Coronary artery (tissue), 2 donors: ENCODE measurements at regions not wholly inside any gene's neighbourhood (a gene's known extent, or its start where the extent isn't known, plus 50 kb on each side); places are given as distances from the start of the nearest gene placed in this dataset.

ENCODE experiments used
- DNase-seq: peaks from one replicate; pipeline ENCODE4 v3.0.0-alpha.2; 2017; ENCODE audit warnings: low spot score
- H3K27ac ChIP-seq, 2 donors: fragments of 200-600 bp; sonication (generic); one replicate each; pipeline ENCODE4 v1.5.1; 2016 to 2019
- H3K4me3 ChIP-seq: fragments of 200-600 bp; sonication (generic); 2 replicates; pipeline ENCODE4 v1.5.1; 2016; ENCODE audit warnings: mild to moderate bottlenecking, moderate library complexity
- CTCF ChIP-seq: fragments of 200-600 bp; sonication (generic); IDR thresholded peaks from one replicate; pipeline ENCODE4 v1.5.1; 2019; ENCODE audit warnings: antibody characterized with exemption

GRCh38 chr21:19969156-19969555, 1029.1 kb upstream of the NCAM2 start:
- DNase-seq: no peak
- no peak for TF ChIP-seq CTCF
- Histone ChIP-seq H3K27ac (no peak overlapping the region), H3K4me3 (no peak overlapping the region)

- no peak overlapping the region for H3K4me3 ChIP-seq
- DNase-seq: no peak
- H3K27ac ChIP-seq: no peak overlapping the region
- TF ChIP-seq CTCF: no peak
These were observed 1016.3 kb upstream of the NCAM2 start for GRCh38 chr21:19981938-19982337.

- DNase-seq: no peak
- no peak overlapping the region for H3K4me3 ChIP-seq
- no peak overlapping the region for H3K27ac ChIP-seq
- TF ChIP-seq CTCF: no peak
These were observed 1011.8 kb upstream of the NCAM2 start for GRCh38 chr21:19986396-19986795.

- Histone ChIP-seq H3K27ac (no peak overlapping the region), H3K4me3 (no peak overlapping the region)
- DNase-seq: no peak
- TF ChIP-seq CTCF: no peak
These were observed 1010.5 kb upstream of the NCAM2 start for GRCh38 chr21:19987671-19988070.

- H3K27ac ChIP-seq: no peak overlapping the region
- H3K4me3 ChIP-seq: no peak overlapping the region
- no peak for TF ChIP-seq CTCF
- DNase-seq: no peak
These were observed 1005.7 kb upstream of the NCAM2 start for GRCh38 chr21:19992540-19992939.

GRCh38 chr21:19993268-19993667, 1004.9 kb upstream of the NCAM2 start:
- no peak for DNase-seq
- Histone ChIP-seq H3K27ac (no peak overlapping the region), H3K4me3 (no peak overlapping the region)
- TF ChIP-seq CTCF: no peak

- no peak for TF ChIP-seq CTCF
- Histone ChIP-seq H3K27ac (no peak overlapping the region), H3K4me3 (no peak overlapping the region)
- no peak for DNase-seq
These were observed 1003.0 kb upstream of the NCAM2 start for GRCh38 chr21:19995253-19995652.
